ENCODE measurements at regions not wholly inside any gene's neighbourhood (a gene's known extent, or its start where the extent isn't known, plus 50 kb on each side); places are given as distances from the start of the nearest gene placed in this dataset.

DNA sequence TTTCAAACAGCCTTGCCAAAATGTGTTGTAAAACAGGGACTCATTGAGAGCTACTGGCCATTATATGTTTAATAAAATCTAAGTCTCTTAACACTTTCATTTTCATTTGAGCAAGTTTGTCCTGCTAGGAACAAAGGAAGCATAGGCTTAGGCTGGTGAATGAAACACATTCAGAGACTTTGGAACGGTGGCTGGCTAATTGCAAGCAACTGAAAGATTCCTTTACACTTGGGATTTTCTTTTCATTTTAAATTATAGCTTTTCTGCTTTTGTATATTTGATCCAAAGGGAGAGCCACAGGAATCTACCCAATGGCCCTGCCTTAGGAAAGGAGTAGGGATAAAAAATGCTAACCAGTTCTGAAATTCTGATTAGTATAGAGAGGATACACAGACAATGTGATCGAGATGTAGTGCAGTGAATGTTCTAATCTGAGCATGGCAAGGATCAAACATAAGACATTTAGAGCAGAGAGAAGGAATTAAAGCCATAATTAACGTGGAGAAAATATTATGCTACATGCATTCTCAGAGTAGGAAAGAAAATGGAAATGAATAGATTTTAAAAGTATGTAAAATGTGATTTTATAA lies 911.4 kb upstream of the SLC39A10 start:
- TF ChIP-seq, protein P1, sequence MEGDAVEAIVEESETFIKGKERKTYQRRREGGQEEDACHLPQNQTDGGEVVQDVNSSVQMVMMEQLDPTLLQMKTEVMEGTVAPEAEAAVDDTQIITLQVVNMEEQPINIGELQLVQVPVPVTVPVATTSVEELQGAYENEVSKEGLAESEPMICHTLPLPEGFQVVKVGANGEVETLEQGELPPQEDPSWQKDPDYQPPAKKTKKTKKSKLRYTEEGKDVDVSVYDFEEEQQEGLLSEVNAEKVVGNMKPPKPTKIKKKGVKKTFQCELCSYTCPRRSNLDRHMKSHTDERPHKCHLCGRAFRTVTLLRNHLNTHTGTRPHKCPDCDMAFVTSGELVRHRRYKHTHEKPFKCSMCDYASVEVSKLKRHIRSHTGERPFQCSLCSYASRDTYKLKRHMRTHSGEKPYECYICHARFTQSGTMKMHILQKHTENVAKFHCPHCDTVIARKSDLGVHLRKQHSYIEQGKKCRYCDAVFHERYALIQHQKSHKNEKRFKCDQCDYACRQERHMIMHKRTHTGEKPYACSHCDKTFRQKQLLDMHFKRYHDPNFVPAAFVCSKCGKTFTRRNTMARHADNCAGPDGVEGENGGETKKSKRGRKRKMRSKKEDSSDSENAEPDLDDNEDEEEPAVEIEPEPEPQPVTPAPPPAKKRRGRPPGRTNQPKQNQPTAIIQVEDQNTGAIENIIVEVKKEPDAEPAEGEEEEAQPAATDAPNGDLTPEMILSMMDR (IDR thresholded peaks at IDR 0.05): no peak
- no peak for TF ChIP-seq POLR2A (IDR thresholded peaks at IDR 0.05)

Measured in breast epithelium (tissue), 3 donors.